HAP-1 (cell line): ENCODE measurements at regions not wholly inside any gene's neighbourhood (a gene's known extent, or its start where the extent isn't known, plus 50 kb on each side); places are given as distances from the start of the nearest gene placed in this dataset.

Experiments used
- DNase-seq, 2 experiments: peaks; one replicate each; pipeline ENCODE4 v3.0.0-alpha.2; 2016 to 2020; ENCODE audit warnings: low spot score in 2 of 2
- H3K27me3 ChIP-seq: fragments of 250-450 bp; sonication (Bioruptor Pico); 2 replicates; pipeline ENCODE4 v1.5.1; 2020; ENCODE audit warnings: low read depth, mild to moderate bottlenecking, moderate library complexity
- H3K36me3 ChIP-seq: fragments of 250-450 bp; sonication (Bioruptor Pico); replicated peaks from 2 replicates; pipeline ENCODE4 v1.5.1; 2020; ENCODE audit warnings: mild to moderate bottlenecking
- H3K4me1 ChIP-seq: fragments of 250-450 bp; sonication (Bioruptor Pico); 2 replicates; pipeline ENCODE4 v1.5.1; 2020; ENCODE audit warnings: mild to moderate bottlenecking
- H3K4me3 ChIP-seq: fragments of 250-450 bp; sonication (Bioruptor Pico); 2 replicates; pipeline ENCODE4 v1.5.1; 2020; ENCODE audit warnings: mild to moderate bottlenecking, moderate library complexity
- H3K9me3 ChIP-seq: fragments of 250-450 bp; sonication (Bioruptor Pico); 2 replicates; pipeline ENCODE4 v1.5.1; 2020; ENCODE audit warnings: mild to moderate bottlenecking, moderate library complexity
- in situ Hi-C: fragments of 300-500 bp; cut with MboI; formaldehyde crosslinking; loops from 3 replicates; pipeline ENCODE4 v1.14.3; 2020; ENCODE audit warnings: low sequenced_read_pairs, inconsistent platforms, mixed read lengths

DNA sequence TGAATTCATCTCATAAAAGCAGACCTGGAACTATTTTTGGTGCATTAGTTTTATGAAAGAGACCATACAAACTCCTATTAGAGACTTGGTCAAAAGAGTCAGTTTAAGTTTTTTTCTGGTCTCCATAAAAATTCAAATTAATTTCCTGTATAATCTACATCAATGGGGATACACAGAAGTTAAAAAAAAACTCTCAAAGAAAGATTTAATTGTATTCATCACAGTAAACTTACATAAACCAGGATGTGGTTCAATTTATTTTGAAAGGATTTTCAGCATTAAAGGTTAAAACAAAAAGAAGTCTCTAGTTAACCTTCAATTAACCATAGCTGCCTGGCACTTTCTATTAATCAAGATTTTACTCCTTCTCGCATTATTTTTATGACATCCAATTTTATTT lies 530.3 kb upstream of the KCNMB2 start:
- no peaks in the 10 kb centered on the region for H3K27me3 ChIP-seq
- H3K36me3 ChIP-seq, result no peaks in the 10 kb centered on the region
- H3K4me3 ChIP-seq, result no peak overlapping the region
- no peaks in the 10 kb centered on the region for H3K9me3 ChIP-seq
- DNase-seq, result no peak
- in situ Hi-C loops, result no loop called here
- no peaks in the 10 kb centered on the region for H3K4me1 ChIP-seq

DNA sequence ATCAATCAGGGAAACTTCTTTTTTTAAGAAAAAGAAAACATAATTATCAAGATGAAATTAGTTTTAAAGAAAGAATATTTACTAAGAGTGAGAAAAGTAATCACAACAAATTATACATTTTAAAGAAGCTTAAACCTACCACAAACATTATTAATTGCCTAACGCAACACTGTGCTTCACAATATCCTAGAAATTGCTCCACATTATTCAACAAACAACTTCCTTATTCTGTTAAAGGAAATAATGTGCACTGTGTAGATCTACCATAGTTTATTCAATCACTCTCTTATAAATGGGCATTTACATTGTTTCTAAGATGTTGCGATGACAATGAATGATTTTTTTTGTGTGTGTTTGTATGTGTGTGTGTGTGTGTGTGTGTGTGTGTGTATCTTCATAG lies 525.9 kb upstream of the KCNMB2 start:
- Histone ChIP-seq H3K27me3 (no peaks in the 10 kb centered on the region), H3K9me3 (no peaks in the 10 kb centered on the region), H3K4me1 (no peaks in the 10 kb centered on the region), H3K36me3 (no peaks in the 10 kb centered on the region), H3K4me3 (no peak overlapping the region)
- DNase-seq, result no peak
- in situ Hi-C loops, result no loop called here

DNA sequence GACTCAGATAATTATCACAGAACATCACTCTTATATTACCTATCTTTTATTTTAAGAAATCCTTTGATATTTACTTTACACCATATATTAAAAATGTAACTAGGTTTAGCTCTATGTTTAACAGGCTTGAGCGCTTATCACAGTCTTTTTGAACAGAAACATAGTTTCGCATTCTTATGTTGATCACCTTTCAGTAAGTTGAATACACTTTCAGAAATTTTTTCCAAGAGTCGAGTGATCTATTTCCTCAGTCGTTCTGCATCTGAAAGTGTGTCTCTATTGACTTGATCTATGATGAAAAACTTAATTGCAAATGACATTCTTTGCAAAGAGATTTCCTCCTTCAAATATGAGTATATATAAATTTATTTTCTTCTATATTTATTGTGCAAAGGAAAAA lies 516.6 kb upstream of the KCNMB2 start:
- H3K9me3 ChIP-seq, result no peaks in the 10 kb centered on the region
- H3K27me3 ChIP-seq, result no peaks in the 10 kb centered on the region
- no peak overlapping the region for H3K4me3 ChIP-seq
- DNase-seq, result peak in 1 of 2 experiments; percentile 51
- no peaks in the 10 kb centered on the region for H3K4me1 ChIP-seq
- H3K36me3 ChIP-seq, result no peaks in the 10 kb centered on the region
- in situ Hi-C loops, result no loop called here

DNA sequence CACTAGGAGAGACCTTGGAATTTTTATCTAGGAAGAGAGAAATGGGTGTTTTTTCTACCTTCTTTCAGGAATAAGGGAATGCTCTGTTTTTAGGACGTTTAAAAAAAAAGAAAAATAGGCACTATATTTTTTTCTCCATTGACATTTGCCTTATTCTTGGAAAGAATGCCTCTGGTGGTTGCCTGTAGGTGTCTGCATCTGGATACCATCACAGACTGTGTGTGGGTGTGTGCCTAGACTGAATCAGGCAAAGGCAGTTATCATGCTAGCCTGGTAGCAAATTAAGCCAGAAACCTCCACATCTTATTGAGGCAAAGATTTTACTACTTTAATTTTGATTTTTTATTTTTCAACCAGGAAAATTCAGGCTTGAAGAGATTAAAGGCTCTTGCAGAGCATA lies 513.6 kb upstream of the KCNMB2 start:
- in situ Hi-C loops, result no loop called here
- H3K27me3 ChIP-seq, result no peaks in the 10 kb centered on the region
- H3K4me1 ChIP-seq, result no peaks in the 10 kb centered on the region
- H3K36me3 ChIP-seq, result no peaks in the 10 kb centered on the region
- no peak overlapping the region for H3K4me3 ChIP-seq
- H3K9me3 ChIP-seq, result no peaks in the 10 kb centered on the region
- DNase-seq, result no peak

DNA sequence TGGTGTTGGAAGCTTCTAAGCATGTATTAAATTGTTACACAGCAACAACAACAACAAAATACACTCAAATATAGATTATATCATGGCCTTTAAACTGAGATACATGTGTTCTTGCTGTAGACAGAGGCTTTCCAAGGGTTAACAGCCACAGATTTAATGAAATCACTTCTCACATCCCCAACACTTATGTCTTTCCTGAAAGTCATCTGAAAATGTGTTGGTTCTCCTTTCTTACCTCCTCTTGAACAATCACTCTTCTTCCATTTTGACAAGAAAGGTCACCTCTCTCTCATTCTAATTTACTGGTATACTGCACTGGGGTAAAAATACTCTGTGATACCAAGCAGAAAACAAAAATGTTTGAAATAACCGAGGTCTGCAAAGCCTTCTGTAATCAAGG lies 507.3 kb upstream of the KCNMB2 start:
- Histone ChIP-seq H3K4me1 (no peaks in the 10 kb centered on the region; the same call in 1 of the 2 replicates), H3K36me3 (no peaks in the 10 kb centered on the region), H3K27me3 (no peaks in the 10 kb centered on the region), H3K9me3 (no peaks in the 10 kb centered on the region), H3K4me3 (no peak overlapping the region)
- no peak for DNase-seq
- in situ Hi-C loops, result no loop called here

DNA sequence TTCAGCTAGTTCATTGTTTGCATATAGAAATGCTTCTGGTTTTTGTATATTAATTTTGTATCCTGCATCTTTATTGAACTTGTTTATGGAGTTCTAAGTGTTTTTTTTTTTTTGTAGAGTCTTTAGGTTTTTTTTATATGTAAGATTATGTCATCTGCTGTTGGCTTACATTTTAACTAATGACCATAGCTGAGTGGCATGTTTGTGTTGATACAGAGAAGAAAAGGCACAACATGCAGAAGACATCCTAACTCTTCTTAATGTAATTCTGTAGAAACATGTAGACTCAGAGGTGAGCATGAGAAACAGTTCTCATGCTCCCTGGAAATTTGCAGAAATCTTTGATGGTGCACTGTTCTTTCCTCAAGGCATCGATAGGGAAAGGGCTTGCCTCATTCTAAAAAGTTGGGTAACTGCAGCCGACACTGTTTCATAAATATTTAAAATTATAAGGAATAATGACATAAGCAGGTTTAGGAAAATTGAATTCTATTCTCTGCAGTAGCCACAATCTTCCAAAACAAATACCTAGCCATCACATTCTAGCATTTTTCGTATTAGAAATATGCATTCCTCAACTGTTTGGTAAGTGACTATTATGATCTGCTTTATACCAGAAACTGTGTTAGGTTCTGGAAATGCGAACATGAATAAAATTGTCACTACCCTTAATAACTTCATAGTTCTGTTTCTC lies 499.6 kb upstream of the KCNMB2 start:
- DNase-seq, result no peak
- Histone ChIP-seq H3K36me3 (no peaks in the 10 kb centered on the region), H3K4me1 (no peaks in the 10 kb centered on the region; the same call in 1 of the 2 replicates), H3K27me3 (no peaks in the 10 kb centered on the region), H3K9me3 (no peaks in the 10 kb centered on the region), H3K4me3 (no peak overlapping the region)
- in situ Hi-C loops, result no loop called here

DNA sequence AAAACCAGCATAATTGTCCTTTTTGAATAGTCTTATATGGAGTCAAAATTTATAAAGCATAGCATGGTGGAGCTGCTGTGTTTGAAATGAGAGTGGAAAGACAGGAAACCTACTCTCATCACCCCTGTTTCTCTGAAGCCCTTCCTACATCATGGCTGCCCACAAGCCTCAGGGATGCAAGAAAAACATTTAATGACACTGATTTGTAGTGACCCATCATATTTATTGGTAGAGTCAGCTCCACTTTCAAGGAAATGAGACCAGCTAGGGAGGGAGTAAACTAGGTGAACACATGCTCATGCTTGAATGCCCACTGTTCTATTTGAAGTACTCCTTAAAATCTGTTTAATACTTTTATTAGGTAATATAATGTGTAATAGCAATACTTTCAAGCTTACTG lies 494.3 kb upstream of the KCNMB2 start:
- no peak for DNase-seq
- Histone ChIP-seq H3K9me3 (no peaks in the 10 kb centered on the region), H3K27me3 (no peaks in the 10 kb centered on the region), H3K4me3 (no peak overlapping the region), H3K36me3 (no peaks in the 10 kb centered on the region), H3K4me1 (no peaks in the 10 kb centered on the region)
- in situ Hi-C loops, result no loop called here

DNA sequence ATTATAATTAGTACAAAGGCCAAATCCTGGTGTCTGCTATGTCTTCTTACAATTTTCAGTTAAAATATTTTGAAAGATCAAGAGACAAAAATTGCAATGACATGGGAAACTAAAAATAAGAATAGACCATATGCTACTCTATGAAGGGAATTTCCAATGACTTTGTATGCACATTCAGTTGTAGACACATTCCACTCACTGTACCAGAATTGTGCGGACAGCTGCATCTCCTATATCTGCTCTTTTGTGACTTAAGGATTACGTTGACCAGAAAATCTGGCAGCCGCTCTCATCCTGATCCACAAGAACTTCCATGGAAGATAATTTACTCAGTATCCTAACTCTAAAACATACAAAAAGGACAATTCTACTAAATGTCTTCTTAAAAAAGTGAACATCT lies 493.9 kb upstream of the KCNMB2 start:
- in situ Hi-C loops, result no loop called here
- no peaks in the 10 kb centered on the region for H3K36me3 ChIP-seq
- H3K4me1 ChIP-seq, result no peaks in the 10 kb centered on the region
- no peaks in the 10 kb centered on the region for H3K9me3 ChIP-seq
- H3K27me3 ChIP-seq, result no peaks in the 10 kb centered on the region
- no peak for DNase-seq
- H3K4me3 ChIP-seq, result no peak overlapping the region

DNA sequence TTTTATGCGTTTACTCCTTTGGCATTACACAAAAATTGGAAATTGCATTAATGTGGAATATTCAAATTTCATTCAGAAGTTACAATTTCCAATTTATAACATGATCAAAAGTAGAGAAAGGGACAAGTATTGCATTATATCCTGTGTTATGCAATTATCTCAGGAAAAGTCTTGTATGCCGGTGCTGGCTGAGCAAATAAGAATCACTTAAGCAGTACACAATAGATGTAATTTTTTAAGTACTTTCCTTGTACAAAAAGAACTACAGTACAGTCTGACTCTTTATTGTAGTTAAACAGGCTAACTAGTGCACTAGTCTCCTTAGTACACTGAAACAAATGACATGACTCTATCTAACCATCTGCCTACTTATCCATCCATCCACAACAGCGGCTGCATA lies 493.2 kb upstream of the KCNMB2 start:
- H3K27me3 ChIP-seq, result no peaks in the 10 kb centered on the region
- no peak for DNase-seq
- no peak overlapping the region for H3K4me3 ChIP-seq
- no peaks in the 10 kb centered on the region for H3K9me3 ChIP-seq
- no peaks in the 10 kb centered on the region for H3K36me3 ChIP-seq
- in situ Hi-C loops, result no loop called here
- H3K4me1 ChIP-seq, result no peaks in the 10 kb centered on the region

DNA sequence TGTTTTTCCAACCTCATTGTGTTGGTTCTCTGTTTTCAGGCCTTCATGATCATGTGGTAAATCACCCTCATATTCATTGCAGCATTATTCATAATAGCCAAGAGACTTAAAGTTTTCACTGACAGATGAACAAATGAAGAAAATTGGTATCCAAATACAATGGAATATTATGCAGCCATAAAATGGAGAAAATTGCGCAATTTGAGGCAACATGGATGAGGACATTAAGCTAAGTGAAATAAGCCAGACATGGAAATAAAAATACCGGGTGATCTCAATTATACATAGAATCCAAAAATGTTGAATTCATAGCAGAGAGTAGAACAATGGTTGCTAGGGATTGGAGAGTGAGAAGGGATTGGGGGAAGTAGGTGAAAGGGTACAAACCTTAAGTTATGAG lies 491.9 kb upstream of the KCNMB2 start:
- no peaks in the 10 kb centered on the region for H3K36me3 ChIP-seq
- in situ Hi-C loops, result no loop called here
- no peaks in the 10 kb centered on the region for H3K4me1 ChIP-seq
- H3K27me3 ChIP-seq, result no peaks in the 10 kb centered on the region
- no peaks in the 10 kb centered on the region for H3K9me3 ChIP-seq
- DNase-seq, result no peak
- no peak overlapping the region for H3K4me3 ChIP-seq

DNA sequence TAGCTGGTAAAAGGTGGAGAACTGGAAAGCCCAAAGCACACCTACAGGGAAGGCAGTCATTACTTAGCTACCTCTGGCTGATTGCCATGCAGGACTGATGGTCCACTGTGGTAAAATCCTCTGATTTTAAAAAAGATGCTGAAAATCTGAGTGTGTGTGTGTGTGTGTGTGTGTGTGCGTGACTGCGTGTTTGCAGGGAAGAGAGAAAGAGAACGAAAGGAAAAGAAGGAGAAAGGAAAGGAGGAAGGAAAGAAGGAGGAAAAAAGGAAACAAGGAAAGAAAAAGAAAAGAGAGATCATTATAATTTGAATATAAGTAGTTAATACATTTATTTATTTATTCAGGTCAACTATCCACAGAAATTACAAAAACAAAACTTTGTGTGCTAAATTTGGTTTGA lies 488.7 kb upstream of the KCNMB2 start:
- Histone ChIP-seq H3K27me3 (no peaks in the 10 kb centered on the region), H3K9me3 (no peaks in the 10 kb centered on the region), H3K4me1 (no peaks in the 10 kb centered on the region), H3K36me3 (no peaks in the 10 kb centered on the region), H3K4me3 (no peak overlapping the region)
- in situ Hi-C loops, result no loop called here
- no peak for DNase-seq

DNA sequence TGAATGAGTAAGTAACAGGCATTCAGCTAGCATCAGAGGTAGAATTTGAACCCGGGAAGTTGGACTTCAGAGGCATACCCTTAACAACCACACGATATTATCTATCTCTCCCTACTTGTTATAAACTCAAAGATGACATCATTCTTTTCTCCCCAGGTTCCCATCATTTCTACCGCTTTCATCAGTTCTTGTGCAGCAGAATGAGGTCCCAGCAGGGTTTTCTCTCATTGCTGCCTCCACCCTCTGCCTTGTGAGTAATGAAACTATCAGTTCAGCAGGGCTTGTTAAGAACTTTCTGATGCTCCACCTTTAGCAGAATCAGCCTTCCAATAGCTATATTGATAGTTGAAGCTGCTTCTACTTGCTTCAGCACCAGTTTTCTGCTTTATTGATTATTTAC lies 487.5 kb upstream of the KCNMB2 start:
- H3K4me3 ChIP-seq, result no peak overlapping the region
- 0 out of 2 replicates have a peak, but pooled peaks cover 4% of the 10 kb centered on the region for H3K27me3 ChIP-seq
- no peaks in the 10 kb centered on the region for H3K4me1 ChIP-seq
- H3K36me3 ChIP-seq, result no peaks in the 10 kb centered on the region
- in situ Hi-C loops, result no loop called here
- H3K9me3 ChIP-seq, result no peaks in the 10 kb centered on the region
- DNase-seq, result no peak

DNA sequence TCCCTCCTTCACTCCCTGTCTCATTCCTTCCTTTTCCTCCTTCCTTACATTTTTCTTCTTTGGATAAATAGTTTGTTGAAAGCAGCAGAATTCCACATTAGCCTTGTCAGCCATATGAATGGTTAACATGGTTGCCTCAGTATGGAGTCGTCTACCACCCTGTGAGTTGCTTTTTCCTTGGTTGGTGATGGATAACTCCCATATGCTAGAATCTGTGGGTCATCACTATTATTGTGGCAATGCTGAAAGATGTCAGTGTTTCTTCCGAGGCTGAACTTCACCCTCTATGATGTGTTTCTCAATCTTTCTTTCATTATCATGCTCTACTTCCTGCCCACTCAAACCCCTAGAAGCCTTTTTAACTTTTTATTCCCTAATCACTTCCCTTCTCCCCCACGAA lies 481.8 kb upstream of the KCNMB2 start:
- in situ Hi-C loops, result no loop called here
- DNase-seq, result no peak
- H3K9me3 ChIP-seq, result no peaks in the 10 kb centered on the region
- H3K4me1 ChIP-seq, result no peaks in the 10 kb centered on the region
- no peaks in the 10 kb centered on the region for H3K36me3 ChIP-seq
- H3K27me3 ChIP-seq, result peaks cover 4% of the 10 kb centered on the region; the same call in 1 of the 2 replicates
- H3K4me3 ChIP-seq, result no peak overlapping the region

DNA sequence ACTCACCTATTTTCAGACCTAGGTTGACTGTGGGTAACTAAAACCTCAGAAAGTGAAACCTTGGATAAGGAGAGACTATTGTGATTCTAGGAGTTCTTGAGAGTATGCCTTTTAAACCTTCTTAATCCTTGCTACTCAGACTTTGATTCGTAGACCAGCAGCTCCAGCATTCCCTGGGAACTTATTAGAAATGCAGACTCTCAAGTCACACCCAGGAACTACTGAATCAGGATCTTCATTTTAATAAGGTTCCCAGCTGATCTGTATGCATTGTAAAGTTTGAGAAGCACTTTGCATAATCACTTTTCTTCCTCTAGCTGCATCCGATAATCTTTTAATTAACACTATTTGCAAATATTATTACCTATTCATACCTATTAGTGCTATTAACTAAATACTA lies 480.3 kb upstream of the KCNMB2 start:
- Histone ChIP-seq H3K4me1 (no peaks in the 10 kb centered on the region), H3K4me3 (no peak overlapping the region), H3K36me3 (no peaks in the 10 kb centered on the region), H3K9me3 (no peaks in the 10 kb centered on the region), H3K27me3 (peaks cover 4% of the 10 kb centered on the region; the same call in 1 of the 2 replicates)
- in situ Hi-C loops, result no loop called here
- no peak for DNase-seq

DNA sequence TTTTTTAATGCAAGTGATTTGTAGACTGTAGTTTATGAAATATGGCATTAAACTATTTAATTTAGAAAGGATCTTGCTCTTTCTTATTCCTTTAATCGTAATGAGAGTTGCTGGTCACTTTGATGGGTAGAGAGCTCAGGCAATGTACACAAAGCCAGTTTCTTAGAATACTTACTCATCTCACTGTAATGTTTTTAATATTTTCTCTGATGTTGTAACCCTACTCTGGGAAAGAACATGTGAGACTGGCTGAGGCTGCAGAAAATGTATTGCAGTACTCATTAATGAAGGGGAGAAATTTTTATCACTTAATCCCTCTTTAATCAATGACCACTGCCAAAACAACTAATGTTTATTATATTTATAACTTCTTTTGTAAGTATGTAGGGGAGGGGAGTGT lies 479.4 kb upstream of the KCNMB2 start:
- Histone ChIP-seq H3K4me3 (no peak overlapping the region), H3K4me1 (no peaks in the 10 kb centered on the region), H3K36me3 (no peaks in the 10 kb centered on the region), H3K9me3 (no peaks in the 10 kb centered on the region), H3K27me3 (peaks cover 4% of the 10 kb centered on the region; the same call in 1 of the 2 replicates)
- DNase-seq, result no peak
- in situ Hi-C loops, result no loop called here
